Body of pancreas (tissue), 4 donors: ENCODE measurements at regions not wholly inside any gene's neighbourhood (a gene's known extent, or its start where the extent isn't known, plus 50 kb on each side); places are given as distances from the start of the nearest gene placed in this dataset.

ENCODE experiments used
- ATAC-seq: fragments of 150-250 bp; one replicate; pipeline ENCODE4 v1.9.1; 2016
- DNase-seq, 4 donors: peaks; one replicate each; pipeline ENCODE4 v3.0.0-alpha.2; 2019
- H3K27ac ChIP-seq, 4 donors: fragments of 200-600 bp; sonication (generic); 1 replicate in 3 of 4; 2 replicates in 1 of 4; pipeline versions ENCODE4 v1.5.1 to v1.6.1; 2016 to 2019; ENCODE audit warnings: mild to moderate bottlenecking in 1 of 4, mixed read lengths in 1 of 4, moderate library complexity in 1 of 4
- H3K27me3 ChIP-seq, 2 donors: fragments of 200-600 bp; sonication (generic); one replicate each; pipeline ENCODE4 v1.6.0; 2016; ENCODE audit warnings: mild to moderate bottlenecking in 1 of 2
- H3K36me3 ChIP-seq, 2 donors: fragments of 200-600 bp; sonication (generic); replicated peaks in 1 of 2; 2 replicates each; pipeline ENCODE4 v1.5.1; 2016; ENCODE audit warnings: low read depth in 2 of 2; ENCODE audit not compliant: insufficient read depth in 1 of 2
- H3K4me1 ChIP-seq: fragments of 200-600 bp; sonication (generic); one replicate; pipeline ENCODE4 v1.6.0; 2016
- H3K4me3 ChIP-seq, 2 donors: fragments of 200-600 bp; sonication (generic); 1 replicate in 1 of 2; 2 replicates in 1 of 2; pipeline ENCODE4 v1.5.1; 2016 to 2019
- H3K9me3 ChIP-seq, 3 donors: fragments of 200-600 bp; sonication (generic); 1 replicate in 2 of 3; 2 replicates in 1 of 3; pipeline ENCODE4 v1.5.1; 2016
- POLR2A ChIP-seq, 3 donors: fragments of 450-650 bp; IDR thresholded peaks; one replicate each; pipeline ENCODE4 v1.6.1; 2016; ENCODE audit warnings: antibody characterized with exemption in 3 of 3, mild to moderate bottlenecking in 2 of 3
- WGBS, 2 donors: methylation state at CpG; one replicate each; pipeline ENCODE4 v1.1.5; 2017; 5-methylcytosine and 5-hydroxymethylcytosine counted together
- intact Hi-C: fragments of 100-400 bp; cut with DNase I; formaldehyde crosslinking; loops from one replicate; pipeline ENCODE4 v1.15.1; 2023
- TF ChIP-seq, protein P1 (sequence below), 7 experiments: fragments of 450-650 bp in 4 of 7; fragments of 200-600 bp in 3 of 7; sonication (generic) in 3 of 7; IDR thresholded peaks; one replicate each; pipeline ENCODE4 v1.5.1; 2016 to 2019; ENCODE audit warnings: antibody characterized with exemption in 7 of 7

DNA sequence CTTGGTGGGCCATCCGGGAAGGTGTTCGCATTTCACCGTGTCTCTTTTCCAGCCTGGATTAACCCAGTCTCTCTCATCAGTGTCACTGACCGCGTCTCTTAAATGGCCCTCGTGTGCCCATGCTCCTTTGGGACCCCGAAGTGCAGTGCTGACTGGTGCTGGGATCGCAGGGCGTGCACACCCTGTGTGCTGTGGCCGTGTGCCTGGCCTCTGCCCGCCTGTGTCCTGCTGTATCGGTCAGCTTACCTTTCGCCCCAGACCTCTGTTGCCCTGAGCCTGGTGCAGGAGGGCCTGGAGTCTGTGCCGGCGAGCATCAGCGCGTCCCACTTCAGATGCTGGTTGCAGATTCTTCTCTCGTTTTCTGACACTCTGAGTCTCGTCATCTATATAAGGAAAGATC, 68.3 kb upstream of the HGFAC start:
- WGBS, 2 donors = 91 to 93% methylated on average over 19 of the region's 19 CpGs
- no peak for ATAC-seq
- Histone ChIP-seq H3K27me3 (no peaks in the 10 kb centered on the region), H3K27ac (peak overlapping the region in 1 of 4 donors; percentile 19), H3K4me3 (no peak overlapping the region), H3K36me3 (no peaks in the 10 kb centered on the region), H3K4me1 (no peaks in the 10 kb centered on the region), H3K9me3 (no peaks in the 10 kb centered on the region)
- intact Hi-C loops = no loop called here
- TF ChIP-seq, protein P1, sequence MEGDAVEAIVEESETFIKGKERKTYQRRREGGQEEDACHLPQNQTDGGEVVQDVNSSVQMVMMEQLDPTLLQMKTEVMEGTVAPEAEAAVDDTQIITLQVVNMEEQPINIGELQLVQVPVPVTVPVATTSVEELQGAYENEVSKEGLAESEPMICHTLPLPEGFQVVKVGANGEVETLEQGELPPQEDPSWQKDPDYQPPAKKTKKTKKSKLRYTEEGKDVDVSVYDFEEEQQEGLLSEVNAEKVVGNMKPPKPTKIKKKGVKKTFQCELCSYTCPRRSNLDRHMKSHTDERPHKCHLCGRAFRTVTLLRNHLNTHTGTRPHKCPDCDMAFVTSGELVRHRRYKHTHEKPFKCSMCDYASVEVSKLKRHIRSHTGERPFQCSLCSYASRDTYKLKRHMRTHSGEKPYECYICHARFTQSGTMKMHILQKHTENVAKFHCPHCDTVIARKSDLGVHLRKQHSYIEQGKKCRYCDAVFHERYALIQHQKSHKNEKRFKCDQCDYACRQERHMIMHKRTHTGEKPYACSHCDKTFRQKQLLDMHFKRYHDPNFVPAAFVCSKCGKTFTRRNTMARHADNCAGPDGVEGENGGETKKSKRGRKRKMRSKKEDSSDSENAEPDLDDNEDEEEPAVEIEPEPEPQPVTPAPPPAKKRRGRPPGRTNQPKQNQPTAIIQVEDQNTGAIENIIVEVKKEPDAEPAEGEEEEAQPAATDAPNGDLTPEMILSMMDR (IDR thresholded peaks at IDR 0.05) = no peak
- TF ChIP-seq POLR2A (IDR thresholded peaks at IDR 0.05) = no peak
- no peak for DNase-seq

DNA sequence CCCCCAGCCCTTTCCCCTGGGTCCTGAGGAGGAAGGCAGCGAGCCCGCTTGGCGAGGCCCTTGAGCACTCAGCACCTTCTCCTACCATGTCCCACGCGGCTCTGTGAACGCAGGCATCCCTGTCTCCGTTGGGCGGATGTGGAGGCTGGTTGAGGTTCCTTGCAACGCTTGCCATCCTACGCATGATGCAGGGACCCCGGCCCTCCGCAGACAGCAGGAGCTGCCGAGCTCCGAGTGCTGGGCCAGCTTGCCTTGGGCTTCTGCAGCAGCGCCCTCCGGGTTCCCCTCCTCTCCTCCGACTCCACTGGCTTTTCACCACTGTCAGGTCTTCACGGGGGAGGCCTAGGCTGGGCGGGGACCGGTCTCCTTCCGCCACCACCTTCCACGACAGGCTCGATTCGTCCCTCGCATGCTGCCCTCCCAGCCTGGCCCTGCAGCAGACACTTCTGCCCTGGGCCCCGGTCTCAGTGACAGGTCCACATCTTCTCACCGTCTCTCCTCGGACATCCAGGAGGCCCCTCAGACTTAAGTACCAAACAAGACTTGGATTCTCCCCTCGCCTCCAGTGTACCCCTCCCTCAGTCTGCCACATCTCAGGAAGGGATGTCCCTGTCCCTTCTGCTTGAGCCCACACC, 67.6 kb upstream of the HGFAC start:
- Histone ChIP-seq H3K4me3 (no peak overlapping the region), H3K27ac (no peak overlapping the region), H3K4me1 (no peaks in the 10 kb centered on the region), H3K9me3 (no peaks in the 10 kb centered on the region), H3K27me3 (no peaks in the 10 kb centered on the region), H3K36me3 (no peaks in the 10 kb centered on the region)
- ATAC-seq (no peak), DNase-seq (no peak)
- WGBS, 2 donors = 97 to 98% methylated on average over 21 to 29 of the region's 29 CpGs
- TF ChIP-seq POLR2A (IDR thresholded peaks at IDR 0.05) = no peak
- TF ChIP-seq, protein P1 (IDR thresholded peaks at IDR 0.05) = no peak
- intact Hi-C loops = no loop called here

DNA sequence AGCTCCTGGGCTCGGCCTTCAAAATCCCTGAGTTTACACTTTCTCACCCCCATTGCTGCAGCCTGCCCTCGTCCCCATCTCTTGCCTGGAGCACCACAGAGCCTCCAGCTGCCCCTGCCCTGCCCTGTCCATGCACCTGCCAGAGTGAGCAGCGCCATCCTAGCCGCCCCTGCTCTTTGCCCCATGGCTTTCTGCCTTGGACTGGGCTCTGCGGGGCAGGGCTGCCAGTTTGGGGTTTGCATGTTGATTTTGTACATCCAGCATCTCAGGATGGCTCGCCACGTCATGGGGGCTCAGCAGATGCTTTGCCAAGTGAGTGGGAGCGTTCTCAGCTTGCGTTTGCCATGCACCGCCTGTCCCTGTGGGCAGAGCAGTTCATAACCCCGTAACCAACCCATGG, 67.1 kb upstream of the HGFAC start:
- no peaks in the 10 kb centered on the region for H3K9me3 ChIP-seq
- no peak for TF ChIP-seq POLR2A (IDR thresholded peaks at IDR 0.05)
- TF ChIP-seq, protein P1 (IDR thresholded peaks at IDR 0.05) = no peak
- H3K27ac ChIP-seq = no peak overlapping the region
- no peaks in the 10 kb centered on the region for H3K4me1 ChIP-seq
- no peaks in the 10 kb centered on the region for H3K36me3 ChIP-seq
- intact Hi-C loops = no loop called here
- DNase-seq = no peak
- H3K4me3 ChIP-seq = no peak overlapping the region
- ATAC-seq = no peak
- no peaks in the 10 kb centered on the region for H3K27me3 ChIP-seq
- 89 to 97% methylated on average over 11 of the region's 11 CpGs for WGBS, 2 donors

DNA sequence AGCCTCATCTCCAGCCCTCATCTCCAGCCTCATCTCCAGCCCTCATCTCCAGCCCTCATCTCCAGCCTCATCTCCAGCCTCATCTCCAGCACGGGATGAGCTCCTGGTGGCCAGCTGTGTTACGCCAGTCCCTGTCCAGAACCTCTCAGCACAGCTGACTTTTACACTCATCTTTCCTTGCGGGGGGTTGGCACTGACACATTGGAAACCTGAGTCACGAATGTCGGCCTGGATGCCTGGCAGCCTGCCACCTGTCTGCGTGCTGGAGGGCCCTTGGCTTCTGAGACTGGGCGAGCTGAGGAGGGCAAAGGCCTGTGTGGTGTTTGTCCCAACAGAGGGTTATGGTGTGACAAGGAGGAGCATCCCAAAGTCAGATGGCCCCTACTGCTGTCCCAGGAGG, 66.1 kb upstream of the HGFAC start:
- no peak for TF ChIP-seq POLR2A (IDR thresholded peaks at IDR 0.05)
- TF ChIP-seq, protein P1 (IDR thresholded peaks at IDR 0.05) = no peak
- Histone ChIP-seq H3K4me3 (no peak overlapping the region), H3K36me3 (no peaks in the 10 kb centered on the region), H3K9me3 (peaks cover 0 to 6% (median 0%) of the 10 kb centered on the region in 3 donors), H3K27ac (no peak overlapping the region), H3K27me3 (no peaks in the 10 kb centered on the region), H3K4me1 (no peaks in the 10 kb centered on the region)
- ATAC-seq (no peak), DNase-seq (no peak)
- intact Hi-C loops = no loop called here
- 81 to 98% methylated on average over 5 to 7 of the region's 7 CpGs for WGBS, 2 donors

DNA sequence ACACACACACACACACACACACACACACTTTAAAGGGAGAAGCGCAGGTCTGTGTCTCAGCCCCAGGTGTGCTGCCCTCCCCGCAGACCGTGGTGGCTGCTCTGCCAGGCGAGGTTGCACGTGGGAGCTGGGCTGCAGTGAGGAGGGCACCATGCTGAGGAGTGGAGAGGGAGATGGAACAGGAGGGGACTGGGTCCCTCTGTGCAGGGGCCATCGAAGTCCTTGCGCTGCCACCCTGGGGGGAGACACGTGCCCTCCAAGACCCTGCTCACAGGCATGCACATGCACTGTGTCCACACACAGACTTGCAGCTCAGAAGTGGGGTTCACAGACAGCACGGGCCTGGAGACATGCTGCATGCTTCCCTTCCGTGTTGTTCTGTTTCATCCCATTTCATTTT, 65.5 kb upstream of the HGFAC start:
- Histone ChIP-seq H3K27me3 (no peaks in the 10 kb centered on the region), H3K4me3 (no peak overlapping the region), H3K36me3 (no peaks in the 10 kb centered on the region), H3K4me1 (no peaks in the 10 kb centered on the region), H3K9me3 (peaks cover 0 to 6% (median 0%) of the 10 kb centered on the region in 3 donors), H3K27ac (no peak overlapping the region)
- intact Hi-C loops = no loop called here
- WGBS, 2 donors = 89 to 93% methylated on average over 5 to 8 of the region's 10 CpGs
- TF ChIP-seq, protein P1 (IDR thresholded peaks at IDR 0.05) = no peak
- TF ChIP-seq POLR2A (IDR thresholded peaks at IDR 0.05) = no peak
- ATAC-seq (no peak), DNase-seq (no peak)
